ENCODE measurements at regions not wholly inside any gene's neighbourhood (a gene's known extent, or its start where the extent isn't known, plus 50 kb on each side); places are given as distances from the start of the nearest gene placed in this dataset.

- ChIA-PET CTCF (no interaction called here), POLR2A (no interaction called here)
Observed at GRCh38 chr20:56843817-56844216, 214.7 kb downstream of the TFAP2C start.

GRCh38 chr20:56845546-56846086 is 216.5 kb downstream of the TFAP2C start:
- Mint-ChIP-seq H3K36me3 (ENCODE audit: low read depth) (no peaks in the 10 kb centered on the region), H3K9me3 (no peaks in the 10 kb centered on the region), H3K4me1 (no peaks in the 10 kb centered on the region), H3K4me3 (no peak overlapping the region), H3K27ac (no peak overlapping the region), H3K27me3 (no peaks in the 10 kb centered on the region)
- DNase-seq = no peak
- CTCF ChIA-PET = interaction anchor here (0.9 kb wide), 2 partner anchors 12 to 19 kb away, joined by 3 read pairs; no protein-coding TSS in a partner anchor
- POLR2A ChIA-PET = no interaction called here

More at GRCh38 chr20:56843817-56844216, 214.7 kb downstream of the TFAP2C start:
- no peak for DNase-seq
- H3K27me3 Mint-ChIP-seq = no peaks in the 10 kb centered on the region
- no peak overlapping the region for H3K27ac Mint-ChIP-seq
- no peaks in the 10 kb centered on the region for H3K9me3 Mint-ChIP-seq
- no peaks in the 10 kb centered on the region for H3K4me1 Mint-ChIP-seq
- no peaks in the 10 kb centered on the region for H3K36me3 Mint-ChIP-seq (ENCODE audit: low read depth)
- no peak overlapping the region for H3K4me3 Mint-ChIP-seq

GRCh38 chr20:56848561-56848960 is 219.5 kb downstream of the TFAP2C start:
- Mint-ChIP-seq H3K4me3 (no peak overlapping the region), H3K36me3 (ENCODE audit: low read depth) (no peaks in the 10 kb centered on the region), H3K27ac (no peak overlapping the region), H3K9me3 (no peaks in the 10 kb centered on the region), H3K4me1 (no peaks in the 10 kb centered on the region), H3K27me3 (no peaks in the 10 kb centered on the region)
- no peak for DNase-seq
- POLR2A ChIA-PET = no interaction called here
- CTCF ChIA-PET = no interaction called here

GRCh38 chr20:56851552-56851951 is 222.4 kb downstream of the TFAP2C start:
- no peaks in the 10 kb centered on the region for H3K4me1 Mint-ChIP-seq
- no peaks in the 10 kb centered on the region for H3K27me3 Mint-ChIP-seq
- DNase-seq = no peak
- POLR2A ChIA-PET = no interaction called here
- CTCF ChIA-PET = no interaction called here
- no peaks in the 10 kb centered on the region for H3K36me3 Mint-ChIP-seq (ENCODE audit: low read depth)
- no peak overlapping the region for H3K4me3 Mint-ChIP-seq
- H3K27ac Mint-ChIP-seq = no peak overlapping the region
- no peaks in the 10 kb centered on the region for H3K9me3 Mint-ChIP-seq

GRCh38 chr20:56855708-56856107 is 226.6 kb downstream of the TFAP2C start:
- Mint-ChIP-seq H3K36me3 (ENCODE audit: low read depth) (no peaks in the 10 kb centered on the region), H3K27ac (no peak overlapping the region), H3K4me3 (no peak overlapping the region), H3K9me3 (no peaks in the 10 kb centered on the region), H3K27me3 (peaks cover 6% of the 10 kb centered on the region), H3K4me1 (no peaks in the 10 kb centered on the region)
- ChIA-PET CTCF (no interaction called here), POLR2A (no interaction called here)
- no peak for DNase-seq

- H3K27me3 Mint-ChIP-seq = peaks cover 11% of the 10 kb centered on the region
- H3K27ac Mint-ChIP-seq = no peak overlapping the region
- CTCF ChIA-PET = no interaction called here
- no peaks in the 10 kb centered on the region for H3K36me3 Mint-ChIP-seq (ENCODE audit: low read depth)
- no peak for DNase-seq
- POLR2A ChIA-PET = no interaction called here
- H3K9me3 Mint-ChIP-seq = no peaks in the 10 kb centered on the region
- H3K4me1 Mint-ChIP-seq = no peaks in the 10 kb centered on the region
- no peak overlapping the region for H3K4me3 Mint-ChIP-seq
Observed at GRCh38 chr20:56857950-56858349, 228.8 kb downstream of the TFAP2C start.

- H3K27me3 Mint-ChIP-seq = peaks cover 11% of the 10 kb centered on the region
- CTCF ChIA-PET = no interaction called here
- POLR2A ChIA-PET = no interaction called here
- DNase-seq = no peak
- no peaks in the 10 kb centered on the region for H3K9me3 Mint-ChIP-seq
- H3K36me3 Mint-ChIP-seq (ENCODE audit: low read depth) = no peaks in the 10 kb centered on the region
- no peaks in the 10 kb centered on the region for H3K4me1 Mint-ChIP-seq
- H3K27ac Mint-ChIP-seq = no peak overlapping the region
- no peak overlapping the region for H3K4me3 Mint-ChIP-seq
Observed at GRCh38 chr20:56859039-56859800, 230.1 kb downstream of the TFAP2C start.

- H3K4me1 Mint-ChIP-seq = no peaks in the 10 kb centered on the region
Observed at GRCh38 chr20:56859801-56860261, 230.7 kb downstream of the TFAP2C start.

GRCh38 chr20:56860413-56860812 is 231.3 kb downstream of the TFAP2C start:
- Mint-ChIP-seq H3K4me3 (no peak overlapping the region), H3K9me3 (no peaks in the 10 kb centered on the region), H3K27ac (no peak overlapping the region), H3K27me3 (peaks cover 11% of the 10 kb centered on the region), H3K36me3 (ENCODE audit: low read depth) (no peaks in the 10 kb centered on the region), H3K4me1 (no peaks in the 10 kb centered on the region)
- CTCF ChIA-PET = no interaction called here
- POLR2A ChIA-PET = no interaction called here
- no peak for DNase-seq

More at GRCh38 chr20:56859801-56860261, 230.7 kb downstream of the TFAP2C start:
- Mint-ChIP-seq H3K27me3 (peaks cover 11% of the 10 kb centered on the region), H3K9me3 (no peaks in the 10 kb centered on the region), H3K36me3 (ENCODE audit: low read depth) (no peaks in the 10 kb centered on the region), H3K27ac (no peak overlapping the region), H3K4me3 (no peak overlapping the region)
- DNase-seq = no peak
- ChIA-PET POLR2A (no interaction called here), CTCF (no interaction called here)

GRCh38 chr20:56861590-56861989 is 232.5 kb downstream of the TFAP2C start:
- DNase-seq = no peak
- Mint-ChIP-seq H3K27me3 (peaks cover 11% of the 10 kb centered on the region), H3K4me1 (no peaks in the 10 kb centered on the region), H3K9me3 (no peaks in the 10 kb centered on the region), H3K36me3 (ENCODE audit: low read depth) (no peaks in the 10 kb centered on the region), H3K27ac (no peak overlapping the region), H3K4me3 (no peak overlapping the region)
- ChIA-PET POLR2A (no interaction called here), CTCF (no interaction called here)

- ChIA-PET CTCF (interaction anchor here (1.4 kb wide), 1 partner anchor 20 kb away, joined by 3 read pairs; no protein-coding TSS in a partner anchor), POLR2A (no interaction called here)
- no peak overlapping the region for H3K27ac Mint-ChIP-seq
- H3K36me3 Mint-ChIP-seq (ENCODE audit: low read depth) = no peaks in the 10 kb centered on the region
- H3K9me3 Mint-ChIP-seq = no peaks in the 10 kb centered on the region
- H3K4me1 Mint-ChIP-seq = no peaks in the 10 kb centered on the region
- DNase-seq = no peak
- H3K4me3 Mint-ChIP-seq = no peak overlapping the region
- H3K27me3 Mint-ChIP-seq = peaks cover 8% of the 10 kb centered on the region
Observed at GRCh38 chr20:56865055-56865454, 235.9 kb downstream of the TFAP2C start.

GRCh38 chr20:56867128-56867527 is 238.0 kb downstream of the TFAP2C start:
- Mint-ChIP-seq H3K36me3 (ENCODE audit: low read depth) (no peaks in the 10 kb centered on the region), H3K27me3 (no peaks in the 10 kb centered on the region), H3K27ac (no peak overlapping the region), H3K4me3 (no peak overlapping the region), H3K9me3 (no peaks in the 10 kb centered on the region), H3K4me1 (no peaks in the 10 kb centered on the region)
- ChIA-PET POLR2A (no interaction called here), CTCF (no interaction called here)
- DNase-seq = no peak

GRCh38 chr20:56868746-56869145 is 239.6 kb downstream of the TFAP2C start:
- ChIA-PET POLR2A (no interaction called here), CTCF (no interaction called here)

GRCh38 chr20:56870271-56870670 is 241.2 kb downstream of the TFAP2C start:
- DNase-seq = no peak
- Mint-ChIP-seq H3K27me3 (no peaks in the 10 kb centered on the region), H3K27ac (no peak overlapping the region), H3K4me3 (no peak overlapping the region), H3K36me3 (ENCODE audit: low read depth) (no peaks in the 10 kb centered on the region), H3K4me1 (no peaks in the 10 kb centered on the region), H3K9me3 (no peaks in the 10 kb centered on the region)
- ChIA-PET CTCF (no interaction called here), POLR2A (no interaction called here)

More at GRCh38 chr20:56868746-56869145, 239.6 kb downstream of the TFAP2C start:
- Mint-ChIP-seq H3K4me3 (no peak overlapping the region), H3K27me3 (no peaks in the 10 kb centered on the region), H3K27ac (no peak overlapping the region), H3K4me1 (no peaks in the 10 kb centered on the region), H3K9me3 (no peaks in the 10 kb centered on the region), H3K36me3 (ENCODE audit: low read depth) (no peaks in the 10 kb centered on the region)
- no peak for DNase-seq
